HCT116 (cell line): ENCODE measurements at regions not wholly inside any gene's neighbourhood (a gene's known extent, or its start where the extent isn't known, plus 50 kb on each side); places are given as distances from the start of the nearest gene placed in this dataset.

Experiments used
- EGR1 ChIP-seq: IDR thresholded peaks from 2 replicates; pipeline ENCODE4 v1.6.1; 2012; ENCODE audit warnings: low read depth
- ELF1 ChIP-seq: IDR thresholded peaks from 2 replicates; pipeline ENCODE4 v1.6.1; 2012; ENCODE audit warnings: low read depth, borderline replicate concordance
- FOSL1 ChIP-seq: IDR thresholded peaks from 2 replicates; pipeline ENCODE4 v1.6.1; 2012; ENCODE audit warnings: low read depth
- JUND ChIP-seq: IDR thresholded peaks from 2 replicates; pipeline ENCODE4 v1.6.1; 2012
- POLR2A ChIP-seq: IDR thresholded peaks from 2 replicates; pipeline ENCODE4 v1.7.0; 2011; ENCODE audit warnings: borderline replicate concordance; ENCODE audit not compliant: insufficient read depth, insufficient read length; ENCODE audit errors: extremely low read depth
- POLR2AphosphoS5 ChIP-seq: IDR thresholded peaks from 2 replicates; pipeline ENCODE4 v1.6.1; 2011; ENCODE audit warnings: mild to moderate bottlenecking, low read depth, low read length, moderate library complexity
- SP1 ChIP-seq: IDR thresholded peaks from 2 replicates; pipeline ENCODE4 v1.6.1; 2012; ENCODE audit warnings: low read depth
- TF ChIP-seq, protein P1 (sequence below): IDR thresholded peaks from 2 replicates; pipeline ENCODE4 v1.6.1; 2011; ENCODE audit warnings: mild to moderate bottlenecking, low read length, moderate library complexity; ENCODE audit not compliant: insufficient replicate concordance; ENCODE audit errors: extremely low read depth
- TF ChIP-seq, protein P2 (sequence below): IDR thresholded peaks from 2 replicates; pipeline ENCODE4 v1.6.1; 2012
- TF ChIP-seq, protein P3 (sequence below), 3 experiments: fragments of 200-600 bp in 1 of 3; sonication (generic) in 1 of 3; IDR thresholded peaks in 2 of 3; conservative IDR thresholded peaks in 1 of 3; 2 replicates each; pipeline ENCODE4 v1.5.1; 2012 to 2017; ENCODE audit warnings: low read depth in 2 of 3, low read length in 2 of 3, antibody characterized with exemption in 1 of 3, borderline replicate concordance in 1 of 3, control low read depth in 1 of 3, mild to moderate bottlenecking in 1 of 3, mixed read lengths in 1 of 3, mixed run types in 1 of 3, moderate library complexity in 1 of 3; ENCODE audit not compliant: insufficient read depth in 1 of 3

DNA sequence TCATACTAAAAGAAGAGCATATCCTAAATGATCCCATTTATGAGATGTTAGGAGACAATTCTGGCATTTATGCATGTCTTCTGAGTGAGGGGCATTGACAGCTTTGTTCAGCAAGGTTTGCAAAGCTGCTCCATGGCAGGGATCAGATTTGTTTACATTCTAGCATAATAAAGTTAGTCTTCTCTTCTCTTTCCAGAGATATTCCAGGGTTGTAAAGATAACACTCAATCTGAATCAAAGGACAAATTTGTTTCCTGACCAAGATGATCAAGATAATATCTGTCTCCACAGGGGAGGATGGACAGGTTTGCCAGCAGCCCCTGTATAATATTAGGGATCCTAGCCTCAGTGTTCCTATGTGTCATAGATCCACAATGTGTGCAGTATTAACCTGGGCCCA lies 77.5 kb upstream of the ZC3H12C start:
- TF ChIP-seq POLR2A: no peak
- no peak for TF ChIP-seq EGR1
- TF ChIP-seq, protein P1, sequence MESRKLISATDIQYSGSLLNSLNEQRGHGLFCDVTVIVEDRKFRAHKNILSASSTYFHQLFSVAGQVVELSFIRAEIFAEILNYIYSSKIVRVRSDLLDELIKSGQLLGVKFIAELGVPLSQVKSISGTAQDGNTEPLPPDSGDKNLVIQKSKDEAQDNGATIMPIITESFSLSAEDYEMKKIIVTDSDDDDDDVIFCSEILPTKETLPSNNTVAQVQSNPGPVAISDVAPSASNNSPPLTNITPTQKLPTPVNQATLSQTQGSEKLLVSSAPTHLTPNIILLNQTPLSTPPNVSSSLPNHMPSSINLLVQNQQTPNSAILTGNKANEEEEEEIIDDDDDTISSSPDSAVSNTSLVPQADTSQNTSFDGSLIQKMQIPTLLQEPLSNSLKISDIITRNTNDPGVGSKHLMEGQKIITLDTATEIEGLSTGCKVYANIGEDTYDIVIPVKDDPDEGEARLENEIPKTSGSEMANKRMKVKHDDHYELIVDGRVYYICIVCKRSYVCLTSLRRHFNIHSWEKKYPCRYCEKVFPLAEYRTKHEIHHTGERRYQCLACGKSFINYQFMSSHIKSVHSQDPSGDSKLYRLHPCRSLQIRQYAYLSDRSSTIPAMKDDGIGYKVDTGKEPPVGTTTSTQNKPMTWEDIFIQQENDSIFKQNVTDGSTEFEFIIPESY: no peak
- TF ChIP-seq, protein P2, sequence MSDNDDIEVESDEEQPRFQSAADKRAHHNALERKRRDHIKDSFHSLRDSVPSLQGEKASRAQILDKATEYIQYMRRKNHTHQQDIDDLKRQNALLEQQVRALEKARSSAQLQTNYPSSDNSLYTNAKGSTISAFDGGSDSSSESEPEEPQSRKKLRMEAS: no peak
- TF ChIP-seq, protein P3, sequence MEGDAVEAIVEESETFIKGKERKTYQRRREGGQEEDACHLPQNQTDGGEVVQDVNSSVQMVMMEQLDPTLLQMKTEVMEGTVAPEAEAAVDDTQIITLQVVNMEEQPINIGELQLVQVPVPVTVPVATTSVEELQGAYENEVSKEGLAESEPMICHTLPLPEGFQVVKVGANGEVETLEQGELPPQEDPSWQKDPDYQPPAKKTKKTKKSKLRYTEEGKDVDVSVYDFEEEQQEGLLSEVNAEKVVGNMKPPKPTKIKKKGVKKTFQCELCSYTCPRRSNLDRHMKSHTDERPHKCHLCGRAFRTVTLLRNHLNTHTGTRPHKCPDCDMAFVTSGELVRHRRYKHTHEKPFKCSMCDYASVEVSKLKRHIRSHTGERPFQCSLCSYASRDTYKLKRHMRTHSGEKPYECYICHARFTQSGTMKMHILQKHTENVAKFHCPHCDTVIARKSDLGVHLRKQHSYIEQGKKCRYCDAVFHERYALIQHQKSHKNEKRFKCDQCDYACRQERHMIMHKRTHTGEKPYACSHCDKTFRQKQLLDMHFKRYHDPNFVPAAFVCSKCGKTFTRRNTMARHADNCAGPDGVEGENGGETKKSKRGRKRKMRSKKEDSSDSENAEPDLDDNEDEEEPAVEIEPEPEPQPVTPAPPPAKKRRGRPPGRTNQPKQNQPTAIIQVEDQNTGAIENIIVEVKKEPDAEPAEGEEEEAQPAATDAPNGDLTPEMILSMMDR (IDR thresholded peaks at IDR 0.05 in 2 of 3, conservative IDR thresholded peaks at IDR 0.05 in 1 of 3; ENCODE audit: borderline replicate concordance in 1 of 3, insufficient read depth in 1 of 3, low read depth in 2 of 3, low read length in 2 of 3): no peak
- TF ChIP-seq ELF1: no peak
- TF ChIP-seq JUND: no peak
- no peak for TF ChIP-seq POLR2AphosphoS5
- no peak for TF ChIP-seq FOSL1
- TF ChIP-seq SP1: no peak
